NB4 (cell line): ENCODE measurements at regions not wholly inside any gene's neighbourhood (a gene's known extent, or its start where the extent isn't known, plus 50 kb on each side); places are given as distances from the start of the nearest gene placed in this dataset.

Experiments used
- DNase-seq: peaks from one replicate; pipeline ENCODE4 v3.0.0; 2010; ENCODE audit warnings: low read depth
- H3K4me3 ChIP-seq: one replicate; pipeline ENCODE4 v1.5.1; 2011; ENCODE audit warnings: mild to moderate bottlenecking, low read depth, low read length, moderate library complexity
- CTCF ChIP-seq: IDR thresholded peaks from one replicate; pipeline ENCODE4 v1.5.1; 2012; ENCODE audit warnings: low read depth, low read length
- MAX ChIP-seq: IDR thresholded peaks from 2 replicates; pipeline ENCODE4 v1.6.1; 2011; ENCODE audit warnings: low read depth, low read length
- MYC ChIP-seq: IDR thresholded peaks from 2 replicates; pipeline ENCODE4 v1.6.1; 2011; ENCODE audit warnings: low read depth, low read length
- POLR2A ChIP-seq: IDR thresholded peaks from 2 replicates; pipeline ENCODE4 v1.6.1; 2011; ENCODE audit warnings: mild to moderate bottlenecking; ENCODE audit not compliant: insufficient read length; ENCODE audit errors: extremely low read depth

GRCh38 chr3:148100476-148100875, 597.2 kb upstream of the AGTR1 start:
- no peak for TF ChIP-seq CTCF
- TF ChIP-seq POLR2A = no peak
- TF ChIP-seq MAX = no peak
- TF ChIP-seq MYC = no peak
- H3K4me3 ChIP-seq = no peak overlapping the region
- no peak for DNase-seq

- DNase-seq = no peak
- TF ChIP-seq POLR2A (no peak), CTCF (no peak), MAX (no peak), MYC (no peak)
- no peak overlapping the region for H3K4me3 ChIP-seq
Observed at GRCh38 chr3:148101061-148101460, 596.6 kb upstream of the AGTR1 start.

GRCh38 chr3:148102156-148102555, 595.5 kb upstream of the AGTR1 start:
- TF ChIP-seq POLR2A (no peak), MAX (no peak), CTCF (no peak), MYC (no peak)

GRCh38 chr3:148106062-148106461, 591.6 kb upstream of the AGTR1 start:
- H3K4me3 ChIP-seq = no peak overlapping the region
- no peak for DNase-seq
- TF ChIP-seq MAX (no peak), CTCF (no peak), POLR2A (no peak), MYC (no peak)

More at GRCh38 chr3:148102156-148102555, 595.5 kb upstream of the AGTR1 start:
- H3K4me3 ChIP-seq = no peak overlapping the region
- no peak for DNase-seq

- no peak overlapping the region for H3K4me3 ChIP-seq
- DNase-seq = no peak
- TF ChIP-seq POLR2A (no peak), CTCF (no peak), MYC (no peak), MAX (no peak)
Observed at GRCh38 chr3:148126956-148127355, 570.7 kb upstream of the AGTR1 start.

GRCh38 chr3:148128136-148128535, 569.6 kb upstream of the AGTR1 start:
- DNase-seq = no peak
- no peak overlapping the region for H3K4me3 ChIP-seq
- TF ChIP-seq MYC (no peak), POLR2A (no peak), CTCF (no peak), MAX (no peak)
